ENCODE measurements at regions not wholly inside any gene's neighbourhood (a gene's known extent, or its start where the extent isn't known, plus 50 kb on each side); places are given as distances from the start of the nearest gene placed in this dataset.

- TF ChIP-seq, protein P1, sequence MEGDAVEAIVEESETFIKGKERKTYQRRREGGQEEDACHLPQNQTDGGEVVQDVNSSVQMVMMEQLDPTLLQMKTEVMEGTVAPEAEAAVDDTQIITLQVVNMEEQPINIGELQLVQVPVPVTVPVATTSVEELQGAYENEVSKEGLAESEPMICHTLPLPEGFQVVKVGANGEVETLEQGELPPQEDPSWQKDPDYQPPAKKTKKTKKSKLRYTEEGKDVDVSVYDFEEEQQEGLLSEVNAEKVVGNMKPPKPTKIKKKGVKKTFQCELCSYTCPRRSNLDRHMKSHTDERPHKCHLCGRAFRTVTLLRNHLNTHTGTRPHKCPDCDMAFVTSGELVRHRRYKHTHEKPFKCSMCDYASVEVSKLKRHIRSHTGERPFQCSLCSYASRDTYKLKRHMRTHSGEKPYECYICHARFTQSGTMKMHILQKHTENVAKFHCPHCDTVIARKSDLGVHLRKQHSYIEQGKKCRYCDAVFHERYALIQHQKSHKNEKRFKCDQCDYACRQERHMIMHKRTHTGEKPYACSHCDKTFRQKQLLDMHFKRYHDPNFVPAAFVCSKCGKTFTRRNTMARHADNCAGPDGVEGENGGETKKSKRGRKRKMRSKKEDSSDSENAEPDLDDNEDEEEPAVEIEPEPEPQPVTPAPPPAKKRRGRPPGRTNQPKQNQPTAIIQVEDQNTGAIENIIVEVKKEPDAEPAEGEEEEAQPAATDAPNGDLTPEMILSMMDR (IDR thresholded peaks at IDR 0.05; ENCODE audit: control extremely low read depth in 1 of 3, insufficient read depth in 1 of 3, low read depth in 1 of 3, low read length in 3 of 3) = peak; percentile 39 to 65 (median 64)
- TF ChIP-seq POLR2AphosphoS5 (IDR thresholded peaks at IDR 0.05; ENCODE audit: low read depth, low read length) (no peak), JUND (IDR thresholded peaks at IDR 0.05; ENCODE audit: low read length) (no peak), CTBP2 (IDR thresholded peaks at IDR 0.05; ENCODE audit: borderline replicate concordance, insufficient read depth, insufficient read length, low read length) (no peak), KDM1A (IDR thresholded peaks at IDR 0.05; ENCODE audit: borderline replicate concordance, low read length) (no peak), HDAC2 (IDR thresholded peaks at IDR 0.05; ENCODE audit: borderline replicate concordance in 1 of 2, low read depth in 2 of 2, low read length in 2 of 2) (no peak), BCL11A (IDR thresholded peaks at IDR 0.05; ENCODE audit: low read depth in 2 of 2, low read length in 2 of 2) (no peak), EGR1 (IDR thresholded peaks at IDR 0.05; ENCODE audit: borderline replicate concordance, low read depth, low read length) (no peak), CHD2 (IDR thresholded peaks at IDR 0.05; ENCODE audit: low read length) (no peak), ATF3 (IDR thresholded peaks at IDR 0.05; ENCODE audit: insufficient read depth, low read depth, low read length) (no peak), ZNF274 (IDR thresholded peaks at IDR 0.05; ENCODE audit: borderline replicate concordance, extremely low read depth, low read length) (no peak), RAD21 (IDR thresholded peaks at IDR 0.05 in 1 of 2, conservative IDR thresholded peaks at IDR 0.05 in 1 of 2; ENCODE audit: low read depth in 2 of 2, low read length in 2 of 2) (peak; percentile 85 to 89), JUN (IDR thresholded peaks at IDR 0.05; ENCODE audit: low read depth, low read length) (no peak), CBX5 (IDR thresholded peaks at IDR 0.05; ENCODE audit: low read depth, low read length) (no peak)
These were observed 242.1 kb downstream of the FGF9 start for GRCh38 chr13:21913010-21913409.
